ENCODE measurements at regions not wholly inside any gene's neighbourhood (a gene's known extent, or its start where the extent isn't known, plus 50 kb on each side); places are given as distances from the start of the nearest gene placed in this dataset.

DNA sequence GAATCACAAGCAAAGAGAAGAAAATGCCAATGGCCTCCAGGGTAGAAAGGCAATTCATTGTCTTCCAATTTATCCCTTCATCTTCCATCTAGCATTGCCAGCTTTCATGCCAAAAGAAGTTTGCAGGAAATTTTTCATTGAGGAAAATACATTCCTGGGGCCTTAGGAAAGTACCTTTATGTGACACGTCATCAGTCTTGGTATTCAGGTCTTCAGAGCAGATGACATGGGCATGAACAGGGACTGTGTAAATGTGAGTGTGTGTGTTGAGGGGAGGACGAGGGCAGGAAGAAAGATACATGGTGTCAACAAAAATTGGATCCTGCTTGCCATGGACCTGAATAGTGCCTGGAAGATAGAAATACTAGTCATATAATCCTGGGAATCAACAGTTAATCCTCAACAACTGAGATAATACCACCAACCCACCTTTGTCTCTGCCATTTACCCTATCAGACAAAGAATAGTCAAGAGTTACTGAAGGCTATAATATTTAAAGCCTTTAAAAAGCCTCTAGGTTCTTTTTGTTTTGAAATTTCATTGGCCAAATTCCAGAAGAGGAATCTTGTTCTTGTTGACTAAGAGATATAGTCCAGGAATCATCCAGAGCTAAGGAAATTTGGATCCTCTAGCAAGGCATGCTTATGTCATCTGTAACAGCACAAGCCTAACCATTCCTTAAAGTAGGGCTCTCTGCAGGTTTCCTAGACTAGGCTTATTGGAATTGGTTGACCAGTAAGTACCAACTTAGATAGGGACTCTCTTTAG, 405.8 kb upstream of the SASH1 start (continued):
- TF ChIP-seq CBFB (CRISPR knock-in tag; IDR thresholded peaks at IDR 0.05; ENCODE audit: low read depth) (no peak), ETV6 (CRISPR knock-in tag; IDR thresholded peaks at IDR 0.05) (no peak)

DNA sequence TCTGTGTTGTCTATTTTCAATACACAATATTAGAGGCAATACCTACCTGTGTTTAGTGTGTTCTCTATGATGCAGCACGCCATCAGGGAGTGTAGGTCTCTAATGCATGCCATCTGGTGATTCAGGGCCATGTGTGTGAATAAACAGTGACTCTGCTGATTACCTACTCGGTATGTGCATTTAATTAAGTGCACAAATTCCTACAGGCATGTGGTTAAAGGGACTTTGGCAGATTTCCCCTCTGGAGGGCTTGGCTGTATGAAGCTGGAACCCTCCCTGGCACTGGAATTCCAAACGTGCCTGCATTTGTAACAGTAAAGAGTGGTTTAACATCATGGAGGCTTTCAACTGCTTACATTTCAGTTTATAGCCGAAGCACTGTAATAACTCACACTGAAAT, 401.5 kb upstream of the SASH1 start:
- Mint-ChIP-seq H3K4me1 (peaks cover 8% of the 10 kb centered on the region; the same call in 1 of the 2 replicates), H3K27ac (no peak overlapping the region), H3K9me3 (peaks cover 32% of the 10 kb centered on the region), H3K36me3 (peaks cover 29% of the 10 kb centered on the region), H3K27me3 (ENCODE audit: low read depth) (peaks cover 5% of the 10 kb centered on the region; the same call in 1 of the 2 replicates), H3K4me3 (no peak overlapping the region)
- ChIA-PET POLR2A (no interaction called here), CTCF (no interaction called here)
- TF ChIP-seq, protein P1, sequence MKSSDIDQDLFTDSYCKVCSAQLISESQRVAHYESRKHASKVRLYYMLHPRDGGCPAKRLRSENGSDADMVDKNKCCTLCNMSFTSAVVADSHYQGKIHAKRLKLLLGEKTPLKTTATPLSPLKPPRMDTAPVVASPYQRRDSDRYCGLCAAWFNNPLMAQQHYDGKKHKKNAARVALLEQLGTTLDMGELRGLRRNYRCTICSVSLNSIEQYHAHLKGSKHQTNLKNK (CRISPR knock-in tag; IDR thresholded peaks at IDR 0.05): no peak
- no peak for TF ChIP-seq OVOL2 (CRISPR knock-in tag; IDR thresholded peaks at IDR 0.05; ENCODE audit: borderline replicate concordance)
- peak; percentile 14 for DNase-seq (ENCODE audit: low spot score)
- peak; percentile 78 for ATAC-seq

DNA sequence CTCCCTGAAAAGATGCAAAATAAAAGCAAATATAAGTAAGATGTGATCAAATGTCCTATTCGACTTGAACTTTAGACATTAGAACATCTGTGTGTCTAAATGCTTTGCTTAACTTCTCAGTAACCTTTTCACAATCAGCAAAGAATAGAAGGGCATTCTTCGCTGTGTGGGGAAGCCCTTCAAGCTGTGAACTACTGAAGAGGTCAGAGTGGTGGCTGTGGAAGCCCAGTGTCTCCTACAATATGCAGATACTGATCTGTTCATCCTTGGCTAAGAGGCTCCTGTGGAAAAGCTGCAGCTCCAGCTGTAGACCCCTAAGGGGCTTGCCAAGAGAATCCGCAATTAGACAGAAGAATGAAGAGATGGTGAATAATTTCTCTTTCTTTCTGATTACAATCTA, 400.3 kb upstream of the SASH1 start:
- ChIA-PET POLR2A (no interaction called here), CTCF (no interaction called here)
- H3K9me3 Mint-ChIP-seq: peaks cover 35% of the 10 kb centered on the region
- H3K27ac Mint-ChIP-seq: no peak overlapping the region
- peaks cover 31% of the 10 kb centered on the region for H3K36me3 Mint-ChIP-seq
- DNase-seq (ENCODE audit: low spot score) (no peak), ATAC-seq (no peak)
- peaks cover 8% of the 10 kb centered on the region; the same call in 1 of the 2 replicates for H3K4me1 Mint-ChIP-seq
- H3K27me3 Mint-ChIP-seq (ENCODE audit: low read depth): peaks cover 5% of the 10 kb centered on the region; the same call in 1 of the 2 replicates
- H3K4me3 Mint-ChIP-seq: no peak overlapping the region
- TF ChIP-seq, protein P2, sequence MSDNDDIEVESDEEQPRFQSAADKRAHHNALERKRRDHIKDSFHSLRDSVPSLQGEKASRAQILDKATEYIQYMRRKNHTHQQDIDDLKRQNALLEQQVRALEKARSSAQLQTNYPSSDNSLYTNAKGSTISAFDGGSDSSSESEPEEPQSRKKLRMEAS (CRISPR knock-in tag; IDR thresholded peaks at IDR 0.05): no peak
- no peak for TF ChIP-seq FOXP1 (CRISPR knock-in tag; IDR thresholded peaks at IDR 0.05; ENCODE audit: borderline replicate concordance)
- TF ChIP-seq, protein P3, sequence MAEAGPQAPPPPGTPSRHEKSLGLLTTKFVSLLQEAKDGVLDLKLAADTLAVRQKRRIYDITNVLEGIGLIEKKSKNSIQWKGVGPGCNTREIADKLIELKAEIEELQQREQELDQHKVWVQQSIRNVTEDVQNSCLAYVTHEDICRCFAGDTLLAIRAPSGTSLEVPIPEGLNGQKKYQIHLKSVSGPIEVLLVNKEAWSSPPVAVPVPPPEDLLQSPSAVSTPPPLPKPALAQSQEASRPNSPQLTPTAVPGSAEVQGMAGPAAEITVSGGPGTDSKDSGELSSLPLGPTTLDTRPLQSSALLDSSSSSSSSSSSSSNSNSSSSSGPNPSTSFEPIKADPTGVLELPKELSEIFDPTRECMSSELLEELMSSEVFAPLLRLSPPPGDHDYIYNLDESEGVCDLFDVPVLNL (CRISPR knock-in tag; IDR thresholded peaks at IDR 0.05; ENCODE audit: borderline replicate concordance, low read depth): no peak
- TF ChIP-seq ZNF263 (CRISPR knock-in tag; IDR thresholded peaks at IDR 0.05; ENCODE audit: low read depth): no peak
- TF ChIP-seq ETV6 (CRISPR knock-in tag; IDR thresholded peaks at IDR 0.05): no peak
- TF ChIP-seq NR1H2 (CRISPR knock-in tag; IDR thresholded peaks at IDR 0.05): no peak
- TF ChIP-seq MXD4 (CRISPR knock-in tag; IDR thresholded peaks at IDR 0.05; ENCODE audit: borderline replicate concordance): no peak
- TF ChIP-seq, protein P4, sequence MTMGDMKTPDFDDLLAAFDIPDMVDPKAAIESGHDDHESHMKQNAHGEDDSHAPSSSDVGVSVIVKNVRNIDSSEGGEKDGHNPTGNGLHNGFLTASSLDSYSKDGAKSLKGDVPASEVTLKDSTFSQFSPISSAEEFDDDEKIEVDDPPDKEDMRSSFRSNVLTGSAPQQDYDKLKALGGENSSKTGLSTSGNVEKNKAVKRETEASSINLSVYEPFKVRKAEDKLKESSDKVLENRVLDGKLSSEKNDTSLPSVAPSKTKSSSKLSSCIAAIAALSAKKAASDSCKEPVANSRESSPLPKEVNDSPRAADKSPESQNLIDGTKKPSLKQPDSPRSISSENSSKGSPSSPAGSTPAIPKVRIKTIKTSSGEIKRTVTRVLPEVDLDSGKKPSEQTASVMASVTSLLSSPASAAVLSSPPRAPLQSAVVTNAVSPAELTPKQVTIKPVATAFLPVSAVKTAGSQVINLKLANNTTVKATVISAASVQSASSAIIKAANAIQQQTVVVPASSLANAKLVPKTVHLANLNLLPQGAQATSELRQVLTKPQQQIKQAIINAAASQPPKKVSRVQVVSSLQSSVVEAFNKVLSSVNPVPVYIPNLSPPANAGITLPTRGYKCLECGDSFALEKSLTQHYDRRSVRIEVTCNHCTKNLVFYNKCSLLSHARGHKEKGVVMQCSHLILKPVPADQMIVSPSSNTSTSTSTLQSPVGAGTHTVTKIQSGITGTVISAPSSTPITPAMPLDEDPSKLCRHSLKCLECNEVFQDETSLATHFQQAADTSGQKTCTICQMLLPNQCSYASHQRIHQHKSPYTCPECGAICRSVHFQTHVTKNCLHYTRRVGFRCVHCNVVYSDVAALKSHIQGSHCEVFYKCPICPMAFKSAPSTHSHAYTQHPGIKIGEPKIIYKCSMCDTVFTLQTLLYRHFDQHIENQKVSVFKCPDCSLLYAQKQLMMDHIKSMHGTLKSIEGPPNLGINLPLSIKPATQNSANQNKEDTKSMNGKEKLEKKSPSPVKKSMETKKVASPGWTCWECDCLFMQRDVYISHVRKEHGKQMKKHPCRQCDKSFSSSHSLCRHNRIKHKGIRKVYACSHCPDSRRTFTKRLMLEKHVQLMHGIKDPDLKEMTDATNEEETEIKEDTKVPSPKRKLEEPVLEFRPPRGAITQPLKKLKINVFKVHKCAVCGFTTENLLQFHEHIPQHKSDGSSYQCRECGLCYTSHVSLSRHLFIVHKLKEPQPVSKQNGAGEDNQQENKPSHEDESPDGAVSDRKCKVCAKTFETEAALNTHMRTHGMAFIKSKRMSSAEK (CRISPR knock-in tag; IDR thresholded peaks at IDR 0.05; ENCODE audit: borderline replicate concordance): no peak
- TF ChIP-seq, protein P5, sequence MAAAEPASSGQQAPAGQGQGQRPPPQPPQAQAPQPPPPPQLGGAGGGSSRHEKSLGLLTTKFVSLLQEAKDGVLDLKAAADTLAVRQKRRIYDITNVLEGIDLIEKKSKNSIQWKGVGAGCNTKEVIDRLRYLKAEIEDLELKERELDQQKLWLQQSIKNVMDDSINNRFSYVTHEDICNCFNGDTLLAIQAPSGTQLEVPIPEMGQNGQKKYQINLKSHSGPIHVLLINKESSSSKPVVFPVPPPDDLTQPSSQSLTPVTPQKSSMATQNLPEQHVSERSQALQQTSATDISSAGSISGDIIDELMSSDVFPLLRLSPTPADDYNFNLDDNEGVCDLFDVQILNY (CRISPR knock-in tag; IDR thresholded peaks at IDR 0.05): no peak
- TF ChIP-seq, protein P6, sequence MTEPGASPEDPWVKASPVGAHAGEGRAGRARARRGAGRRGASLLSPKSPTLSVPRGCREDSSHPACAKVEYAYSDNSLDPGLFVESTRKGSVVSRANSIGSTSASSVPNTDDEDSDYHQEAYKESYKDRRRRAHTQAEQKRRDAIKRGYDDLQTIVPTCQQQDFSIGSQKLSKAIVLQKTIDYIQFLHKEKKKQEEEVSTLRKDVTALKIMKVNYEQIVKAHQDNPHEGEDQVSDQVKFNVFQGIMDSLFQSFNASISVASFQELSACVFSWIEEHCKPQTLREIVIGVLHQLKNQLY (CRISPR knock-in tag; IDR thresholded peaks at IDR 0.05): no peak
- TF ChIP-seq, protein P7, sequence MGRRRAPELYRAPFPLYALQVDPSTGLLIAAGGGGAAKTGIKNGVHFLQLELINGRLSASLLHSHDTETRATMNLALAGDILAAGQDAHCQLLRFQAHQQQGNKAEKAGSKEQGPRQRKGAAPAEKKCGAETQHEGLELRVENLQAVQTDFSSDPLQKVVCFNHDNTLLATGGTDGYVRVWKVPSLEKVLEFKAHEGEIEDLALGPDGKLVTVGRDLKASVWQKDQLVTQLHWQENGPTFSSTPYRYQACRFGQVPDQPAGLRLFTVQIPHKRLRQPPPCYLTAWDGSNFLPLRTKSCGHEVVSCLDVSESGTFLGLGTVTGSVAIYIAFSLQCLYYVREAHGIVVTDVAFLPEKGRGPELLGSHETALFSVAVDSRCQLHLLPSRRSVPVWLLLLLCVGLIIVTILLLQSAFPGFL (CRISPR knock-in tag; IDR thresholded peaks at IDR 0.05; ENCODE audit: borderline replicate concordance): no peak
- TF ChIP-seq, protein P8, sequence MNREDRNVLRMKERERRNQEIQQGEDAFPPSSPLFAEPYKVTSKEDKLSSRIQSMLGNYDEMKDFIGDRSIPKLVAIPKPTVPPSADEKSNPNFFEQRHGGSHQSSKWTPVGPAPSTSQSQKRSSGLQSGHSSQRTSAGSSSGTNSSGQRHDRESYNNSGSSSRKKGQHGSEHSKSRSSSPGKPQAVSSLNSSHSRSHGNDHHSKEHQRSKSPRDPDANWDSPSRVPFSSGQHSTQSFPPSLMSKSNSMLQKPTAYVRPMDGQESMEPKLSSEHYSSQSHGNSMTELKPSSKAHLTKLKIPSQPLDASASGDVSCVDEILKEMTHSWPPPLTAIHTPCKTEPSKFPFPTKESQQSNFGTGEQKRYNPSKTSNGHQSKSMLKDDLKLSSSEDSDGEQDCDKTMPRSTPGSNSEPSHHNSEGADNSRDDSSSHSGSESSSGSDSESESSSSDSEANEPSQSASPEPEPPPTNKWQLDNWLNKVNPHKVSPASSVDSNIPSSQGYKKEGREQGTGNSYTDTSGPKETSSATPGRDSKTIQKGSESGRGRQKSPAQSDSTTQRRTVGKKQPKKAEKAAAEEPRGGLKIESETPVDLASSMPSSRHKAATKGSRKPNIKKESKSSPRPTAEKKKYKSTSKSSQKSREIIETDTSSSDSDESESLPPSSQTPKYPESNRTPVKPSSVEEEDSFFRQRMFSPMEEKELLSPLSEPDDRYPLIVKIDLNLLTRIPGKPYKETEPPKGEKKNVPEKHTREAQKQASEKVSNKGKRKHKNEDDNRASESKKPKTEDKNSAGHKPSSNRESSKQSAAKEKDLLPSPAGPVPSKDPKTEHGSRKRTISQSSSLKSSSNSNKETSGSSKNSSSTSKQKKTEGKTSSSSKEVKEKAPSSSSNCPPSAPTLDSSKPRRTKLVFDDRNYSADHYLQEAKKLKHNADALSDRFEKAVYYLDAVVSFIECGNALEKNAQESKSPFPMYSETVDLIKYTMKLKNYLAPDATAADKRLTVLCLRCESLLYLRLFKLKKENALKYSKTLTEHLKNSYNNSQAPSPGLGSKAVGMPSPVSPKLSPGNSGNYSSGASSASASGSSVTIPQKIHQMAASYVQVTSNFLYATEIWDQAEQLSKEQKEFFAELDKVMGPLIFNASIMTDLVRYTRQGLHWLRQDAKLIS (CRISPR knock-in tag; IDR thresholded peaks at IDR 0.05; ENCODE audit: borderline replicate concordance): no peak
- TF ChIP-seq, protein P9, sequence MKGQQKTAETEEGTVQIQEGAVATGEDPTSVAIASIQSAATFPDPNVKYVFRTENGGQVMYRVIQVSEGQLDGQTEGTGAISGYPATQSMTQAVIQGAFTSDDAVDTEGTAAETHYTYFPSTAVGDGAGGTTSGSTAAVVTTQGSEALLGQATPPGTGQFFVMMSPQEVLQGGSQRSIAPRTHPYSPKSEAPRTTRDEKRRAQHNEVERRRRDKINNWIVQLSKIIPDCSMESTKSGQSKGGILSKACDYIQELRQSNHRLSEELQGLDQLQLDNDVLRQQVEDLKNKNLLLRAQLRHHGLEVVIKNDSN (CRISPR knock-in tag; IDR thresholded peaks at IDR 0.05): no peak
- TF ChIP-seq ZNF416 (CRISPR knock-in tag; IDR thresholded peaks at IDR 0.05): no peak
